ENCODE measurements at regions not wholly inside any gene's neighbourhood (a gene's known extent, or its start where the extent isn't known, plus 50 kb on each side); places are given as distances from the start of the nearest gene placed in this dataset.
"Not testable (repeated sequence)": the region's sequence is repeated elsewhere in the genome, so short reads cannot be mapped to it uniquely, and the experiment has no call there.

DNA sequence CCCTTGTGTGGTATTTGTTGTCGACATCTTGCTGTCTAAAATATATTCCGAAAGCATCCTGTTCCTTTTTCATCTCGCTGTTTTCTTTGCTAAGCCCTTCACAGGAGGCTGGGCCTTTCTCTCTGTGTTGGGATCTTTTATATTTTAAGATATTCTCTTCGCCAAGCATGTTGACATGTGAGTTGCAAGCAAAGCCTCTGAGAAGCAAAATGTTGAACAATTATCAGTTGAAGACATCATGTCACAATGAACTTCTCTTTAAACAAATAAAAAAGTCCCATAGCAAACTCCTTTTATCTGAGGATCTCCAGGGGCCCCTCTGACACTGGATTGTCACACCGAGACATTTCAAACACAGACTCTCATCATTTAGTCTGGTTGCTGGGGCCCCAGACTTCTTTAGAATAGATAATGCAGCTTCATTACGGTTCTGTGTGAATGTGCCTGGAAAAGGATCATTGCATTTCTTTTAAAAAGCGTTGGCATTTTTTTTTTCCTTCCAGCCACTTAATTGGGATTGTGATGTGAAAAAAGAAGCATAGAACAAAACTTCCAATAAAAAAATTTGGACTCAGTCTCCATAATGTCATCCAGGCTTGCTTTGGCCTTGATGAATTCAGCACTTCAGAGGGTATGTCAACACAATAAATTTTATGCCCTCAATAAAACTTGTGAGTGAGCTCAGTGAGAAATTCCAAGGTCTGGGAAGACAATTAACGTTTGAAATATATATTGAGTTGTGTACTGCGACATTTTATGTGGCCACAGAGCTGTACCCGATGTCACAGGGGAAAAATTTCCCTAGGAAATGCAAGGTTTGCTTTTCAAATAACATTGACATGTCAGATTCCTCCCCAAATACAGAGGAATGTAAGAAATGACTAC is 496.8 kb downstream of the XYLT1 start:
- no peaks in the 10 kb centered on the region for H3K9me3 ChIP-seq
- TF ChIP-seq, protein P1, sequence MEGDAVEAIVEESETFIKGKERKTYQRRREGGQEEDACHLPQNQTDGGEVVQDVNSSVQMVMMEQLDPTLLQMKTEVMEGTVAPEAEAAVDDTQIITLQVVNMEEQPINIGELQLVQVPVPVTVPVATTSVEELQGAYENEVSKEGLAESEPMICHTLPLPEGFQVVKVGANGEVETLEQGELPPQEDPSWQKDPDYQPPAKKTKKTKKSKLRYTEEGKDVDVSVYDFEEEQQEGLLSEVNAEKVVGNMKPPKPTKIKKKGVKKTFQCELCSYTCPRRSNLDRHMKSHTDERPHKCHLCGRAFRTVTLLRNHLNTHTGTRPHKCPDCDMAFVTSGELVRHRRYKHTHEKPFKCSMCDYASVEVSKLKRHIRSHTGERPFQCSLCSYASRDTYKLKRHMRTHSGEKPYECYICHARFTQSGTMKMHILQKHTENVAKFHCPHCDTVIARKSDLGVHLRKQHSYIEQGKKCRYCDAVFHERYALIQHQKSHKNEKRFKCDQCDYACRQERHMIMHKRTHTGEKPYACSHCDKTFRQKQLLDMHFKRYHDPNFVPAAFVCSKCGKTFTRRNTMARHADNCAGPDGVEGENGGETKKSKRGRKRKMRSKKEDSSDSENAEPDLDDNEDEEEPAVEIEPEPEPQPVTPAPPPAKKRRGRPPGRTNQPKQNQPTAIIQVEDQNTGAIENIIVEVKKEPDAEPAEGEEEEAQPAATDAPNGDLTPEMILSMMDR (IDR thresholded peaks at IDR 0.05), result no peak
- H3K4me1 ChIP-seq, result no peaks in the 10 kb centered on the region
- H3K27me3 ChIP-seq, result no peaks in the 10 kb centered on the region
- H3K36me3 ChIP-seq, result no peaks in the 10 kb centered on the region
- H3K4me3 ChIP-seq, result no peak overlapping the region
- intact Hi-C loops (cut with DNase I; ENCODE audit: low total_unique reads), result no loop called here
- no peak overlapping the region for H3K27ac ChIP-seq
- no peak for DNase-seq

- DNase-seq, result no peak
These were observed 488.1 kb downstream of the XYLT1 start for GRCh38 chr16:16982614-16983013.

GRCh38 chr16:16983582-16983981 is 487.2 kb downstream of the XYLT1 start:
- intact Hi-C loops (cut with DNase I; ENCODE audit: low total_unique reads), result no loop called here
- Histone ChIP-seq H3K27ac (no peak overlapping the region), H3K27me3 (no peaks in the 10 kb centered on the region), H3K4me3 (no peak overlapping the region), H3K36me3 (no peaks in the 10 kb centered on the region), H3K4me1 (no peaks in the 10 kb centered on the region), H3K9me3 (no peaks in the 10 kb centered on the region)
- TF ChIP-seq, protein P1 (IDR thresholded peaks at IDR 0.05), result no peak
- no peak for DNase-seq

More at GRCh38 chr16:16982614-16983013, 488.1 kb downstream of the XYLT1 start:
- intact Hi-C loops (cut with DNase I; ENCODE audit: low total_unique reads), result no loop called here
- no peaks in the 10 kb centered on the region for H3K36me3 ChIP-seq
- no peak overlapping the region for H3K4me3 ChIP-seq
- no peaks in the 10 kb centered on the region for H3K9me3 ChIP-seq
- H3K4me1 ChIP-seq, result no peaks in the 10 kb centered on the region
- TF ChIP-seq, protein P1 (IDR thresholded peaks at IDR 0.05), result no peak
- H3K27ac ChIP-seq, result no peak overlapping the region
- no peaks in the 10 kb centered on the region for H3K27me3 ChIP-seq

DNA sequence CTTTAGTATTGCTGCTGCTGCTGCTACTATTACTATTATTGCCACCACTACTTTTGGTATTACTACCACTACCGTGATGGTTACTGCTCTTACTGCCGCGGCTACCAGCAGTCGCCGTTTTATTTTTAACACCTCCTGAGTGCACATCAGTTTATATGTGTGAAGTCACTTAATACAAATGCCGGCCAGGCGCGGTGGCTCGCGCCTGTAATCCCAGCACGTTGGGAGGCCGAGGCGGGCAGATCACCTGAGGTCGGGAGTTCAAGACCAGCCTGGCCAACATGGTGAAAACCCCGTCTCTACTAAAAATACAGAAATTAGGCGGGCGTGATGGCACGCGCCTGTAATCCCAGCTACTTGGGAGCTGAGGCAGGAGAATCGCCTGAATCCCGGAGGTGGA is 486.7 kb downstream of the XYLT1 start:
- intact Hi-C loops (cut with DNase I; ENCODE audit: low total_unique reads); H3K4me3 ChIP-seq; H3K27me3 ChIP-seq; DNase-seq; H3K9me3 ChIP-seq; H3K36me3 ChIP-seq; H3K27ac ChIP-seq; H3K4me1 ChIP-seq: not testable (repeated sequence)

GRCh38 chr16:16985707-16986106 is 485.1 kb downstream of the XYLT1 start:
- H3K4me1 ChIP-seq, result no peaks in the 10 kb centered on the region
- TF ChIP-seq, protein P1 (IDR thresholded peaks at IDR 0.05), result no peak
- intact Hi-C loops (cut with DNase I; ENCODE audit: low total_unique reads), result no loop called here
- no peak for DNase-seq
- H3K4me3 ChIP-seq, result no peak overlapping the region
- no peaks in the 10 kb centered on the region for H3K9me3 ChIP-seq
- H3K27ac ChIP-seq, result no peak overlapping the region
- no peaks in the 10 kb centered on the region for H3K27me3 ChIP-seq
- no peaks in the 10 kb centered on the region for H3K36me3 ChIP-seq

- no peak overlapping the region for H3K4me3 ChIP-seq
- intact Hi-C loops (cut with DNase I; ENCODE audit: low total_unique reads), result no loop called here
- H3K27me3 ChIP-seq, result no peaks in the 10 kb centered on the region
- H3K4me1 ChIP-seq, result no peaks in the 10 kb centered on the region
- no peak overlapping the region for H3K27ac ChIP-seq
- H3K9me3 ChIP-seq, result no peaks in the 10 kb centered on the region
- DNase-seq, result no peak
- TF ChIP-seq, protein P1 (IDR thresholded peaks at IDR 0.05), result no peak
- no peaks in the 10 kb centered on the region for H3K36me3 ChIP-seq
These were observed 481.8 kb downstream of the XYLT1 start for GRCh38 chr16:16988963-16989362.
